Endothelial cell of umbilical vein (primary cell): ENCODE measurements at regions not wholly inside any gene's neighbourhood (a gene's known extent, or its start where the extent isn't known, plus 50 kb on each side); places are given as distances from the start of the nearest gene placed in this dataset.

Source experiments
- BruUV-seq: library from RNA; stranded (reverse); fragments of 400-500 nt; replicated peaks from 2 replicates; lab custom pipeline; 2021; lab: Mats Ljungman, UMichigan
- CTCF ChIA-PET: fragments of 300-600, 350-600 bp; sonication (Branson Sonifier 250); formaldehyde crosslinking; loops from one replicate; lab custom pipeline; 2021; ENCODE audit warnings: antibody characterized with exemption, inconsistent platforms; lab: Charles Lee
- POLR2A ChIA-PET: fragments of 300-600, 350-600 bp; sonication (Branson Sonifier 250); formaldehyde crosslinking; loops from one replicate; lab custom pipeline; 2021; ENCODE audit warnings: antibody characterized with exemption, inconsistent platforms; lab: Charles Lee
- DNase-seq: peaks from one replicate; pipeline ENCODE4 v3.0.0-alpha.2; 2011; ENCODE audit warnings: low read depth, low spot score
- FAIRE-seq: peaks from 2 replicates; lab custom pipeline; 2011; peaks lifted over from hg19 to GRCh38; lab: Jason Lieb, UNC
- H2AFZ ChIP-seq: 2 replicates; pipeline ENCODE4 v1.6.0; 2012; ENCODE audit warnings: low read depth, low read length, control low read depth, inconsistent platforms
- H3K27ac ChIP-seq: 2 replicates; pipeline ENCODE4 v1.5.1; 2011; ENCODE audit warnings: low read depth, mild to moderate bottlenecking, control low read depth, low read length, moderate library complexity; ENCODE audit not compliant: insufficient read depth
- H3K27me3 ChIP-seq, 2 experiments: 2 replicates each; pipeline versions ENCODE4 v1.6.0 to v1.6.1; 2011; ENCODE audit warnings: low read length in 2 of 2, mixed read lengths in 1 of 2; ENCODE audit not compliant: control insufficient read depth in 2 of 2, insufficient read depth in 2 of 2
- H3K36me3 ChIP-seq, 2 experiments: 2 replicates in 1 of 2; 3 replicates in 1 of 2; pipeline ENCODE4 v1.5.1; 2011; ENCODE audit warnings: low read length in 2 of 2, mild to moderate bottlenecking in 1 of 2, moderate library complexity in 1 of 2; ENCODE audit not compliant: control insufficient read depth in 2 of 2, insufficient read depth in 2 of 2; ENCODE audit errors: extremely low read depth in 1 of 2
- H3K4me1 ChIP-seq: 3 replicates; pipeline ENCODE4 v1.5.1; 2011; ENCODE audit warnings: mild to moderate bottlenecking, low read length; ENCODE audit not compliant: control insufficient read depth, insufficient read depth; ENCODE audit errors: extremely low read depth
- H3K4me2 ChIP-seq: 2 replicates; pipeline ENCODE4 v1.6.1; 2011; ENCODE audit warnings: low read length, control low read depth, mixed read lengths; ENCODE audit not compliant: insufficient read depth
- H3K4me3 ChIP-seq, 3 experiments: fragments of 200-600 bp in 1 of 3; sonication (generic), shearing (Covaris generic) in 1 of 3; replicated peaks in 1 of 3; 2 replicates each; pipeline ENCODE4 v1.5.1; 2011 to 2016; ENCODE audit warnings: control low read depth in 3 of 3, low read length in 3 of 3, mild to moderate bottlenecking in 2 of 3, inconsistent platforms in 1 of 3, low read depth in 1 of 3, moderate library complexity in 1 of 3; ENCODE audit not compliant: insufficient read depth in 1 of 3
- H3K79me2 ChIP-seq: 2 replicates; pipeline ENCODE4 v1.6.0; 2012; ENCODE audit warnings: low read length, inconsistent platforms; ENCODE audit not compliant: control insufficient read depth, insufficient read depth
- H3K9ac ChIP-seq: replicated peaks from 2 replicates; pipeline ENCODE3; 2011; ENCODE audit warnings: low read length, control low read depth; ENCODE audit not compliant: insufficient read depth; ENCODE audit errors: extremely low read depth
- H3K9me1 ChIP-seq: replicated peaks from 3 replicates; pipeline ENCODE4 v1.6.0; 2011; ENCODE audit warnings: mild to moderate bottlenecking, low read length; ENCODE audit not compliant: control insufficient read depth, insufficient read depth; ENCODE audit errors: extremely low read depth
- H3K9me3 ChIP-seq: replicated peaks from 2 replicates; pipeline ENCODE4 v1.5.1; 2012; ENCODE audit warnings: low read length, inconsistent platforms; ENCODE audit not compliant: control insufficient read depth, insufficient read depth
- H4K20me1 ChIP-seq: replicated peaks from 2 replicates; pipeline ENCODE3; 2011; ENCODE audit warnings: mild to moderate bottlenecking, low read length; ENCODE audit not compliant: control insufficient read depth, insufficient read depth; ENCODE audit errors: extremely low read depth
- EZH2 ChIP-seq: IDR thresholded peaks from 2 replicates; pipeline ENCODE4 v1.6.1; 2012; ENCODE audit warnings: borderline replicate concordance, low read depth, mild to moderate bottlenecking, moderate library complexity, low read length, inconsistent platforms; ENCODE audit not compliant: severe bottlenecking
- FOS ChIP-seq: IDR thresholded peaks from 2 replicates; pipeline ENCODE4 v1.6.1; 2011; ENCODE audit warnings: mild to moderate bottlenecking, low read length, moderate library complexity, borderline replicate concordance; ENCODE audit not compliant: insufficient read depth
- GATA2 ChIP-seq: IDR thresholded peaks from 2 replicates; pipeline ENCODE4 v1.7.0; 2011; ENCODE audit warnings: low read depth, mild to moderate bottlenecking, moderate library complexity, mixed read lengths, low read length; ENCODE audit not compliant: insufficient read length, insufficient read depth
- JUN ChIP-seq: IDR thresholded peaks from 2 replicates; pipeline ENCODE4 v1.6.1; 2011; ENCODE audit warnings: borderline replicate concordance, low read depth; ENCODE audit not compliant: insufficient read length, insufficient read depth
- MYC ChIP-seq: IDR thresholded peaks from one replicate; pipeline ENCODE4 v1.6.1; 2011; ENCODE audit warnings: mild to moderate bottlenecking, low read depth, low read length
- POLR2A ChIP-seq: IDR thresholded peaks from 2 replicates; pipeline ENCODE4 v1.6.1; 2012; ENCODE audit warnings: low read depth, mild to moderate bottlenecking, control low read depth, low read length
- POLR2AphosphoS5 ChIP-seq: IDR thresholded peaks from 2 replicates; pipeline ENCODE4 v1.6.1; 2012; ENCODE audit warnings: low read depth, mild to moderate bottlenecking, control low read depth, low read length, moderate library complexity; ENCODE audit not compliant: insufficient read depth
- dilution Hi-C: fragments of 300-500 bp; cut with MboI; formaldehyde crosslinking; loops from one replicate; pipeline ENCODE4 v1.15.0; 2019; ENCODE audit warnings: low sequenced_read_pairs; ENCODE audit not compliant: extremely low pct_ligation_motif_present
- intact Hi-C: fragments of 100-400 bp; cut with micrococcal nuclease; formaldehyde crosslinking; loops from one replicate; pipeline ENCODE4 v1.10.0; 2022
- TF ChIP-seq, protein P1 (sequence below): IDR thresholded peaks from 2 replicates; pipeline ENCODE4 v1.6.1; 2011; ENCODE audit not compliant: insufficient read depth, insufficient read length
- TF ChIP-seq, protein P2 (sequence below), 2 donors: IDR thresholded peaks; 1 replicate in 1 of 2; 2 replicates in 1 of 2; pipeline ENCODE4 v1.5.1; 2011; ENCODE audit warnings: low read length in 2 of 2, mild to moderate bottlenecking in 2 of 2, moderate library complexity in 2 of 2, control low read depth in 1 of 2, inconsistent platforms in 1 of 2, low read depth in 1 of 2; ENCODE audit not compliant: insufficient read depth in 1 of 2; ENCODE audit errors: extremely low read depth in 1 of 2

DNA sequence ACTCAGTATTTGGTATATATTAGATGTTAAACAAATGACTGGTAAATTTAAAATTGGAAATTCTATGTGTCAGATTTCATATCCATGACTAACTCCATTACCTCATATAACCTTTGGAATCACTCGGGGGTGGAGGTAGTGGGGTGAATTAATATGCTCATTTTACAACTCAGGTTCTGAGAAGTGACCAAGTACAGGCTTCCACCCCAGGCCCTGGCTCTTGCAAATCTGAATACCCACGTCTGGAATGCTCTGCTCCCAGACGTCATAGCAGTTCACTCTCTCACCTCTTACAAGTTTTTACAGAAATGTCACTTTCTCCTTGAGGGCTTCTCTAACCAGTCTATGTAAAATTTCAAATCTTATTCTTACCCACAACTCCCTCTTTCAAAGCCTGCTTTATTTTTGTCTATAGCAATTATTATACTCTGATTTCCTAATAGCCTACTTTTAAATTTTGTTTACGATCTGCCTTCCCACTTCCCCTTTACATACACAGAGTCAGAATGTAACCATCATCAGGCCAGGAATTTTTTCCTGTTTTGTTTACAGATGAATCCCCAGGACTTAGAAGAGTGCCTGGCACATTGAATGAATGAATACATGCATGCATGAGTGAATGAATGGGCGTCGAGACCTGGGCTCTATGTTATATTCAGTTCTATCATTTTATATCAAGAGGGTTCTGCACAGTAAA lies 134.1 kb upstream of the IFNE start:
- no TSS peak for BruUV-seq
- peaks cover 3% of the 10 kb centered on the region for H3K9me1 ChIP-seq
- no peak overlapping the region for H3K9ac ChIP-seq
- H4K20me1 ChIP-seq: no peaks in the 10 kb centered on the region
- no peaks in the 10 kb centered on the region for H3K4me1 ChIP-seq
- dilution Hi-C loops (no loop called here), intact Hi-C loops (no loop called here)
- DNase-seq: no peak
- POLR2A ChIA-PET: no interaction called here
- TF ChIP-seq FOS: no peak
- TF ChIP-seq, protein P1, sequence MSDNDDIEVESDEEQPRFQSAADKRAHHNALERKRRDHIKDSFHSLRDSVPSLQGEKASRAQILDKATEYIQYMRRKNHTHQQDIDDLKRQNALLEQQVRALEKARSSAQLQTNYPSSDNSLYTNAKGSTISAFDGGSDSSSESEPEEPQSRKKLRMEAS: no peak
- TF ChIP-seq JUN: no peak
- no peak for TF ChIP-seq EZH2
- TF ChIP-seq MYC: no peak
- no peak for TF ChIP-seq POLR2AphosphoS5
- TF ChIP-seq POLR2A: no peak
- no peak for TF ChIP-seq GATA2
- TF ChIP-seq, protein P2, sequence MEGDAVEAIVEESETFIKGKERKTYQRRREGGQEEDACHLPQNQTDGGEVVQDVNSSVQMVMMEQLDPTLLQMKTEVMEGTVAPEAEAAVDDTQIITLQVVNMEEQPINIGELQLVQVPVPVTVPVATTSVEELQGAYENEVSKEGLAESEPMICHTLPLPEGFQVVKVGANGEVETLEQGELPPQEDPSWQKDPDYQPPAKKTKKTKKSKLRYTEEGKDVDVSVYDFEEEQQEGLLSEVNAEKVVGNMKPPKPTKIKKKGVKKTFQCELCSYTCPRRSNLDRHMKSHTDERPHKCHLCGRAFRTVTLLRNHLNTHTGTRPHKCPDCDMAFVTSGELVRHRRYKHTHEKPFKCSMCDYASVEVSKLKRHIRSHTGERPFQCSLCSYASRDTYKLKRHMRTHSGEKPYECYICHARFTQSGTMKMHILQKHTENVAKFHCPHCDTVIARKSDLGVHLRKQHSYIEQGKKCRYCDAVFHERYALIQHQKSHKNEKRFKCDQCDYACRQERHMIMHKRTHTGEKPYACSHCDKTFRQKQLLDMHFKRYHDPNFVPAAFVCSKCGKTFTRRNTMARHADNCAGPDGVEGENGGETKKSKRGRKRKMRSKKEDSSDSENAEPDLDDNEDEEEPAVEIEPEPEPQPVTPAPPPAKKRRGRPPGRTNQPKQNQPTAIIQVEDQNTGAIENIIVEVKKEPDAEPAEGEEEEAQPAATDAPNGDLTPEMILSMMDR (IDR thresholded peaks at IDR 0.05; ENCODE audit: extremely low read depth in 1 of 2, insufficient read depth in 1 of 2, low read depth in 1 of 2, low read length in 2 of 2): no peak
- no peak overlapping the region for H3K4me2 ChIP-seq
- H2AFZ ChIP-seq: no peak overlapping the region
- H3K4me3 ChIP-seq: no peak overlapping the region
- no peak overlapping the region for H3K27ac ChIP-seq
- H3K79me2 ChIP-seq: no peaks in the 10 kb centered on the region
- H3K9me3 ChIP-seq: no peaks in the 10 kb centered on the region
- no peak for FAIRE-seq
- CTCF ChIA-PET: interaction anchor here (1.7 kb wide), 1 partner anchor 150 kb away, joined by 4 read pairs; no protein-coding TSS in a partner anchor
- H3K36me3 ChIP-seq: no peaks in the 10 kb centered on the region
- H3K27me3 ChIP-seq: no peaks in the 10 kb centered on the region
